Panc1 (cell line): ENCODE measurements at regions not wholly inside any gene's neighbourhood (a gene's known extent, or its start where the extent isn't known, plus 50 kb on each side); places are given as distances from the start of the nearest gene placed in this dataset.

Experiments used
- ATAC-seq: fragments of 200-7000 bp; cut with Tn5 transposase; 2 replicates; pipeline ENCODE4 v1.9.1; 2020; ENCODE audit warnings: mild to moderate bottlenecking, moderate library complexity
- BruUV-seq: library from RNA; stranded (reverse); fragments of 400-500 nt; replicated peaks from 2 replicates; lab custom pipeline; 2021; lab: Mats Ljungman, UMichigan
- CTCF ChIA-PET: fragments of 300-600 bp; sonication (Branson Sonifier 250); formaldehyde crosslinking; loops from one replicate; lab custom pipeline; 2022; ENCODE audit warnings: antibody characterized with exemption; lab: Charles Lee
- POLR2A ChIA-PET: fragments of 300-600 bp; sonication (Branson Sonifier 250); formaldehyde crosslinking; loops from one replicate; lab custom pipeline; 2022; ENCODE audit warnings: antibody characterized with exemption; lab: Charles Lee
- DNase-seq: peaks from one replicate; pipeline ENCODE4 v3.0.0-alpha.2; 2010; ENCODE audit warnings: low read depth, low spot score
- H3K27ac ChIP-seq: 2 replicates; pipeline ENCODE4 v1.5.1; 2011; ENCODE audit warnings: mild to moderate bottlenecking, low read length, inconsistent platforms
- H3K27me3 ChIP-seq: fragments of 200-500 bp; sonication (Bioruptor generic); 2 replicates; pipeline ENCODE4 v1.6.0; 2014; ENCODE audit warnings: low read length, inconsistent platforms; ENCODE audit not compliant: control insufficient read depth, insufficient read depth
- H3K36me3 ChIP-seq: fragments of 200-500 bp; sonication (Bioruptor generic); 2 replicates; pipeline ENCODE4 v1.5.1; 2014; ENCODE audit warnings: inconsistent platforms, mild to moderate bottlenecking, low read length, moderate library complexity; ENCODE audit not compliant: control insufficient read depth, insufficient read depth
- H3K4me1 ChIP-seq: 2 replicates; pipeline ENCODE4 v1.5.1; 2011; ENCODE audit warnings: inconsistent platforms, mild to moderate bottlenecking, low read length, moderate library complexity; ENCODE audit not compliant: control insufficient read depth, insufficient read depth
- H3K4me3 ChIP-seq, 2 experiments: 2 replicates each; pipeline ENCODE4 v1.5.1; 2011 to 2012; ENCODE audit warnings: low read depth in 2 of 2, low read length in 2 of 2, mild to moderate bottlenecking in 2 of 2, inconsistent platforms in 1 of 2, moderate library complexity in 1 of 2
- H3K9me3 ChIP-seq: fragments of 200-500 bp; sonication (Bioruptor generic); 2 replicates; pipeline ENCODE4 v1.5.1; 2014; ENCODE audit warnings: low read depth, mild to moderate bottlenecking, inconsistent platforms, low read length, moderate library complexity; ENCODE audit not compliant: control insufficient read depth, insufficient read depth
- CTCF ChIP-seq: fragments of 450-650 bp; IDR thresholded peaks from 2 replicates; pipeline ENCODE4 v1.5.1; 2017; ENCODE audit warnings: mild to moderate bottlenecking
- POLR2AphosphoS5 ChIP-seq: IDR thresholded peaks from 2 replicates; pipeline ENCODE4 v1.6.1; 2012; ENCODE audit warnings: mild to moderate bottlenecking, low read depth, low read length, moderate library complexity
- REST ChIP-seq, 2 experiments: IDR thresholded peaks; 2 replicates each; pipeline ENCODE4 v1.6.1; 2011 to 2012; ENCODE audit warnings: low read depth in 2 of 2, control low read depth in 1 of 2, low read length in 1 of 2, mild to moderate bottlenecking in 1 of 2, moderate library complexity in 1 of 2; ENCODE audit not compliant: insufficient read depth in 1 of 2
- SIN3A ChIP-seq: IDR thresholded peaks from 2 replicates; pipeline ENCODE4 v1.6.1; 2012; ENCODE audit warnings: low read depth, mild to moderate bottlenecking, low read length, moderate library complexity, borderline replicate concordance; ENCODE audit not compliant: insufficient read depth
- TCF7L2 ChIP-seq: IDR thresholded peaks from 2 replicates; pipeline ENCODE4 v1.6.1; 2011; ENCODE audit warnings: mild to moderate bottlenecking, low read depth, low read length, inconsistent platforms
- in situ Hi-C: cut with HindIII; loops from 2 replicates; pipeline ENCODE4 v1.10.0; 2016; ENCODE audit warnings: low sequenced_read_pairs, low pct_unique_long_range_greater_than_20kb
- intact Hi-C: fragments of 100-400 bp; cut with micrococcal nuclease; formaldehyde crosslinking; loops from one replicate; pipeline ENCODE4 v1.10.0; 2022; ENCODE audit not compliant: unreplicated experiment

GRCh38 chr3:186421946-186422345 lies 59.9 kb upstream of the DGKG start:
- POLR2A ChIA-PET, result no interaction called here
- BruUV-seq, result no TSS peak
- CTCF ChIA-PET, result no interaction called here
- Histone ChIP-seq H3K9me3 (no peaks in the 10 kb centered on the region), H3K27ac (no peak overlapping the region), H3K27me3 (peaks cover 29% of the 10 kb centered on the region), H3K36me3 (no peaks in the 10 kb centered on the region), H3K4me1 (no peaks in the 10 kb centered on the region), H3K4me3 (no peak overlapping the region)
- DNase-seq (no peak), ATAC-seq (no peak)
- intact Hi-C loops (no loop called here), in situ Hi-C loops (no loop called here)
- TF ChIP-seq SIN3A, result no peak
- no peak for TF ChIP-seq REST (IDR thresholded peaks at IDR 0.05; ENCODE audit: insufficient read depth in 1 of 2, low read depth in 2 of 2, low read length in 1 of 2)
- TF ChIP-seq TCF7L2, result no peak
- TF ChIP-seq POLR2AphosphoS5, result no peak
- no peak for TF ChIP-seq CTCF

GRCh38 chr3:186418671-186419145 lies 56.7 kb upstream of the DGKG start:
- intact Hi-C loops, result no loop called here
- ATAC-seq, result no peak
- no TSS peak for BruUV-seq
- Histone ChIP-seq H3K4me1 (peaks cover 7% of the 10 kb centered on the region; the same call in 1 of the 2 replicates), H3K36me3 (no peaks in the 10 kb centered on the region), H3K27ac (no peak overlapping the region), H3K9me3 (no peaks in the 10 kb centered on the region), H3K27me3 (peaks cover 37% of the 10 kb centered on the region), H3K4me3 (no peak overlapping the region)
- no peak for TF ChIP-seq TCF7L2
- no peak for TF ChIP-seq CTCF
- no peak for TF ChIP-seq POLR2AphosphoS5
- TF ChIP-seq REST (IDR thresholded peaks at IDR 0.05; ENCODE audit: insufficient read depth in 1 of 2, low read depth in 2 of 2, low read length in 1 of 2), result no peak
- TF ChIP-seq SIN3A, result no peak
- DNase-seq, result no peak
- POLR2A ChIA-PET, result interaction anchor here (0.5 kb wide), 1 partner anchor 401 kb away, joined by 3 read pairs; no protein-coding TSS in a partner anchor
- in situ Hi-C loops, result no loop called here
- CTCF ChIA-PET, result no interaction called here
